HEK293 (cell line): ENCODE measurements at regions not wholly inside any gene's neighbourhood (a gene's known extent, or its start where the extent isn't known, plus 50 kb on each side); places are given as distances from the start of the nearest gene placed in this dataset.

Source experiments
- KLF9 ChIP-seq: fragments of 450-650 bp; formaldehyde crosslinking; IDR thresholded peaks from 2 replicates; pipeline ENCODE4 v1.5.1; 2016; ENCODE audit warnings: missing biosample characterization, missing genetic modification characterization, low read depth
- REST ChIP-seq: fragments of 450-650 bp; formaldehyde crosslinking; IDR thresholded peaks from 2 replicates; pipeline ENCODE4 v1.5.1; 2016; ENCODE audit warnings: missing biosample characterization, missing genetic modification characterization
- SP2 ChIP-seq: fragments of 450-650 bp; formaldehyde crosslinking; IDR thresholded peaks from 2 replicates; pipeline ENCODE4 v1.5.1; 2016; ENCODE audit warnings: missing biosample characterization, missing genetic modification characterization
- TCF7L2 ChIP-seq: IDR thresholded peaks from 2 replicates; pipeline ENCODE4 v1.6.1; 2011; ENCODE audit warnings: low read depth, mild to moderate bottlenecking, inconsistent platforms, low read length, moderate library complexity, borderline replicate concordance
- ZBTB26 ChIP-seq: fragments of 450-650 bp; formaldehyde crosslinking; optimal IDR thresholded peaks from 2 replicates; pipeline ENCODE3; 2016; ENCODE audit warnings: missing biosample characterization, mild to moderate bottlenecking, missing genetic modification characterization
- ZFP69B ChIP-seq: fragments of 450-650 bp; formaldehyde crosslinking; IDR thresholded peaks from 2 replicates; pipeline ENCODE4 v1.5.1; 2016; ENCODE audit warnings: missing biosample characterization, missing genetic modification characterization
- ZNF121 ChIP-seq: fragments of 450-650 bp; formaldehyde crosslinking; IDR thresholded peaks from 2 replicates; pipeline ENCODE4 v1.5.1; 2016; ENCODE audit warnings: missing biosample characterization, missing genetic modification characterization
- ZNF24 ChIP-seq: fragments of 450-650 bp; formaldehyde crosslinking; IDR thresholded peaks from 2 replicates; pipeline ENCODE4 v1.5.1; 2016; ENCODE audit warnings: missing biosample characterization, missing genetic modification characterization
- ZNF280D ChIP-seq: fragments of 450-650 bp; formaldehyde crosslinking; IDR thresholded peaks from 2 replicates; pipeline ENCODE4 v1.5.1; 2016; ENCODE audit warnings: missing biosample characterization, missing genetic modification characterization
- ZNF529 ChIP-seq: fragments of 450-650 bp; formaldehyde crosslinking; IDR thresholded peaks from 2 replicates; pipeline ENCODE4 v1.5.1; 2017; ENCODE audit warnings: missing genetic modification characterization, missing biosample characterization; ENCODE audit not compliant: insufficient replicate concordance
- ZNF777 ChIP-seq: fragments of 450-650 bp; formaldehyde crosslinking; IDR thresholded peaks from 2 replicates; pipeline ENCODE4 v1.5.1; 2017; ENCODE audit warnings: missing biosample characterization, missing genetic modification characterization, borderline replicate concordance
- ZSCAN30 ChIP-seq: fragments of 450-650 bp; IDR thresholded peaks from 2 replicates; pipeline ENCODE4 v1.5.1; 2018; ENCODE audit warnings: missing biosample characterization, mild to moderate bottlenecking, missing genetic modification characterization, moderate library complexity
- TF ChIP-seq, protein P1 (sequence below): fragments of 450-650 bp; formaldehyde crosslinking; IDR thresholded peaks from 2 replicates; pipeline ENCODE4 v1.5.1; 2016; ENCODE audit warnings: missing biosample characterization, missing genetic modification characterization
- TF ChIP-seq, protein P2 (sequence below): fragments of 450-650 bp; formaldehyde crosslinking; IDR thresholded peaks from 2 replicates; pipeline ENCODE4 v1.5.1; 2017; ENCODE audit warnings: missing biosample characterization, missing genetic modification characterization

DNA sequence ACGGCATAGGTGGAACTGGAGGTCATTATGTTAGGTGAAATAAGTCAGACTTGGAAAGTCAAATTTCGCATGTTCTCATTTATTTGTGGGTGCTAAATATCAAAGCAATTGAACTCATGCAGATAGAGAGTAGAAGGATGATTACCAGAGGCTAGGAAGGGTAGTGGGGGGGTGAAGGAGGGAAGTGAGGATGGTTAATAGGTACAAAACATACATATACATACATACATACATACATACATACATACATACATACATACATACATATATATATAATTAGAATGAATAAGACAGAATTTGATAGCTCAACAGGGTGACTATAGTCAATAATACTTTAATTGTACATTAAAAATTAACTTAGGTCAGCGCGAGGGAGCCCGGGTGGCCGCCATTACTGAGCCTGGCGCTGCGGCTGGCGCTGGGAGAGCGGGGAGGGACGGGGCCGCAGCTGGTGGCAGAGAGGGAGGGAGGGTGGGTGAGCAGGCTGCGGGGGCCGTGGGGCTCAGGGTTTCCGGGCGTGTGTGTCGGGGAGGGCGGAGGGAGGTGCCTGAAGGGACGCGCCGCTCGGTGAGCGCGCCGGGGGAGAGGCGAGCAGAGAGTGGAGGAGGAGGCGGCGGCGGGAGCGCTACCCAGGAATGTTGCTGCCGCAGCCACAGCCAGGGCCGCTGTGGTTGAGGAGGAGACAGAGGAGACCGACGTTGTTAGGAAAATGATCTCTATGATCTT, 85.8 kb upstream of the EGFR start:
- TF ChIP-seq, protein P1, sequence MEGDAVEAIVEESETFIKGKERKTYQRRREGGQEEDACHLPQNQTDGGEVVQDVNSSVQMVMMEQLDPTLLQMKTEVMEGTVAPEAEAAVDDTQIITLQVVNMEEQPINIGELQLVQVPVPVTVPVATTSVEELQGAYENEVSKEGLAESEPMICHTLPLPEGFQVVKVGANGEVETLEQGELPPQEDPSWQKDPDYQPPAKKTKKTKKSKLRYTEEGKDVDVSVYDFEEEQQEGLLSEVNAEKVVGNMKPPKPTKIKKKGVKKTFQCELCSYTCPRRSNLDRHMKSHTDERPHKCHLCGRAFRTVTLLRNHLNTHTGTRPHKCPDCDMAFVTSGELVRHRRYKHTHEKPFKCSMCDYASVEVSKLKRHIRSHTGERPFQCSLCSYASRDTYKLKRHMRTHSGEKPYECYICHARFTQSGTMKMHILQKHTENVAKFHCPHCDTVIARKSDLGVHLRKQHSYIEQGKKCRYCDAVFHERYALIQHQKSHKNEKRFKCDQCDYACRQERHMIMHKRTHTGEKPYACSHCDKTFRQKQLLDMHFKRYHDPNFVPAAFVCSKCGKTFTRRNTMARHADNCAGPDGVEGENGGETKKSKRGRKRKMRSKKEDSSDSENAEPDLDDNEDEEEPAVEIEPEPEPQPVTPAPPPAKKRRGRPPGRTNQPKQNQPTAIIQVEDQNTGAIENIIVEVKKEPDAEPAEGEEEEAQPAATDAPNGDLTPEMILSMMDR (tag by site-specific recombination): no peak
- TF ChIP-seq ZFP69B (tag by site-specific recombination) (no peak), ZSCAN30 (tag by site-specific recombination) (no peak), ZNF121 (tag by site-specific recombination) (no peak), ZNF529 (no peak), ZNF280D (no peak), ZNF777 (tag by site-specific recombination) (no peak), REST (no peak), TCF7L2 (no peak), KLF9 (tag by site-specific recombination) (no peak), ZBTB26 (peak; percentile 81), SP2 (tag by site-specific recombination) (peak; percentile 62), ZNF24 (tag by site-specific recombination) (no peak)
- TF ChIP-seq, protein P2, sequence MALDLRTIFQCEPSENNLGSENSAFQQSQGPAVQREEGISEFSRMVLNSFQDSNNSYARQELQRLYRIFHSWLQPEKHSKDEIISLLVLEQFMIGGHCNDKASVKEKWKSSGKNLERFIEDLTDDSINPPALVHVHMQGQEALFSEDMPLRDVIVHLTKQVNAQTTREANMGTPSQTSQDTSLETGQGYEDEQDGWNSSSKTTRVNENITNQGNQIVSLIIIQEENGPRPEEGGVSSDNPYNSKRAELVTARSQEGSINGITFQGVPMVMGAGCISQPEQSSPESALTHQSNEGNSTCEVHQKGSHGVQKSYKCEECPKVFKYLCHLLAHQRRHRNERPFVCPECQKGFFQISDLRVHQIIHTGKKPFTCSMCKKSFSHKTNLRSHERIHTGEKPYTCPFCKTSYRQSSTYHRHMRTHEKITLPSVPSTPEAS (tag by site-specific recombination): no peak
